A549 (cell line): ENCODE measurements at regions not wholly inside any gene's neighbourhood (a gene's known extent, or its start where the extent isn't known, plus 50 kb on each side); places are given as distances from the start of the nearest gene placed in this dataset.

Experiments used
- ATAC-seq, 2 experiments: fragments of 200-7000 bp in 1 of 2; fragments of >200 bp in 1 of 2; cut with Nextera tagmentation in 1 of 2; cut with Tn5 transposase in 1 of 2; 3 replicates each; pipeline versions ENCODE4 v1.8.0 to v1.9.1; 2018 to 2020; ENCODE audit warnings: mild to moderate bottlenecking in 1 of 2, moderate library complexity in 1 of 2
- CTCF ChIA-PET: fragments of 300-600 bp; sonication (Branson Sonifier 250); formaldehyde crosslinking; extraction: SDS; loops from one replicate; lab custom pipeline; 2021; ENCODE audit warnings: antibody characterized with exemption, inconsistent platforms; lab: Yijun Ruan, JAX
- POLR2A ChIA-PET: fragments of 350-600 bp; formaldehyde crosslinking; extraction: SDS; loops from one replicate; lab custom pipeline; 2021; ENCODE audit warnings: antibody characterized with exemption, inconsistent platforms; lab: Yijun Ruan, JAX
- DNase-seq, 2 experiments: peaks; one replicate each; pipeline versions ENCODE4 v3.0.0 to v3.0.0-alpha.2; 2011 to 2016; ENCODE audit warnings: low read depth in 1 of 2, low spot score in 1 of 2
- FAIRE-seq: peaks from 2 replicates; lab custom pipeline; 2011; peaks lifted over from hg19 to GRCh38; lab: Jason Lieb, UNC
- H3K27ac ChIP-seq, 2 experiments: fragments of >200 bp; sonication (Bioruptor Twin); formaldehyde crosslinking; 3 replicates each; pipeline ENCODE4 v1.5.1; 2016 to 2017
- H3K4me1 ChIP-seq: fragments of >200 bp; sonication (Bioruptor Twin); formaldehyde crosslinking; 3 replicates; pipeline ENCODE4 v1.6.1; 2016
- H3K4me2 ChIP-seq: fragments of >200 bp; sonication (Bioruptor Twin); formaldehyde crosslinking; 3 replicates; pipeline ENCODE4 v1.6.1; 2016
- H3K4me3 ChIP-seq: fragments of >200 bp; sonication (Bioruptor Twin); formaldehyde crosslinking; 3 replicates; pipeline ENCODE4 v1.5.1; 2016
- H3K9me3 ChIP-seq: fragments of >200 bp; sonication (Bioruptor Twin); formaldehyde crosslinking; 3 replicates; pipeline ENCODE4 v1.6.1; 2016
- BCL3 ChIP-seq: fragments of >200 bp; sonication (Bioruptor Twin); formaldehyde crosslinking; IDR thresholded peaks from 3 replicates; pipeline ENCODE4 v1.6.1; 2016
- BHLHE40 ChIP-seq: IDR thresholded peaks from 2 replicates; pipeline ENCODE4 v1.6.1; 2012; ENCODE audit warnings: low read depth, low read length, inconsistent platforms
- CHD2 ChIP-seq: fragments of 150-350 bp; IDR thresholded peaks from 2 replicates; pipeline ENCODE4 v1.6.1; 2014; ENCODE audit warnings: low read length; ENCODE audit not compliant: partially characterized antibody
- E2F6 ChIP-seq: IDR thresholded peaks from 2 replicates; pipeline ENCODE4 v1.6.1; 2012; ENCODE audit warnings: low read depth, borderline replicate concordance
- HMGXB4 ChIP-seq: fragments of 250-450 bp; sonication (Bioruptor Pico); IDR thresholded peaks from 2 replicates; pipeline ENCODE4 v1.5.0; 2021; ENCODE audit warnings: mild to moderate bottlenecking, moderate library complexity, borderline replicate concordance
- HOXB5 ChIP-seq: fragments of 250-450 bp; sonication (Bioruptor Pico); IDR thresholded peaks from 2 replicates; pipeline ENCODE4 v1.5.0; 2020; ENCODE audit warnings: mild to moderate bottlenecking, moderate library complexity
- KDM5A ChIP-seq: fragments of 200-600 bp; sonication (generic); IDR thresholded peaks from 2 replicates; pipeline ENCODE4 v1.6.1; 2016; ENCODE audit warnings: antibody characterized with exemption, mild to moderate bottlenecking
- MAZ ChIP-seq: fragments of 150-350 bp; IDR thresholded peaks from 2 replicates; pipeline ENCODE4 v1.6.1; 2014; ENCODE audit warnings: antibody characterized with exemption, low read depth, low read length, borderline replicate concordance
- NFE2L2 ChIP-seq: fragments of 150-350 bp; conservative IDR thresholded peaks from 2 replicates; pipeline ENCODE4 v1.6.1; 2014; ENCODE audit warnings: low read length
- NPAS2 ChIP-seq: fragments of 250-450 bp; sonication (Bioruptor Pico); IDR thresholded peaks from 2 replicates; pipeline ENCODE4 v1.8.0; 2022; ENCODE audit warnings: mild to moderate bottlenecking, moderate library complexity, borderline replicate concordance
- REST ChIP-seq: fragments of 200-600 bp; sonication (generic); IDR thresholded peaks from 2 replicates; pipeline ENCODE4 v1.6.1; 2016; ENCODE audit warnings: antibody characterized with exemption, mild to moderate bottlenecking, moderate library complexity
- RFX5 ChIP-seq: fragments of 450-650 bp; IDR thresholded peaks from 2 replicates; pipeline ENCODE4 v1.7.1; 2014; ENCODE audit warnings: antibody characterized with exemption, mild to moderate bottlenecking, moderate library complexity
- RNF2 ChIP-seq: fragments of 200-600 bp; sonication (generic); IDR thresholded peaks from 2 replicates; pipeline ENCODE4 v1.6.1; 2016; ENCODE audit warnings: low read depth, mild to moderate bottlenecking, antibody characterized with exemption, moderate library complexity, borderline replicate concordance
- SREBF2 ChIP-seq: fragments of 450-650 bp; IDR thresholded peaks from 2 replicates; pipeline ENCODE4 v1.6.1; 2014; ENCODE audit warnings: mild to moderate bottlenecking, moderate library complexity
- TFCP2L1 ChIP-seq: fragments of 250-450 bp; sonication (Bioruptor Pico); IDR thresholded peaks from 2 replicates; pipeline ENCODE4 v1.5.0; 2021; ENCODE audit warnings: mild to moderate bottlenecking
- TP53 ChIP-seq: fragments of 250-450 bp; sonication (Bioruptor Pico); IDR thresholded peaks from 2 replicates; pipeline ENCODE4 v1.5.0; 2021; ENCODE audit warnings: mild to moderate bottlenecking, moderate library complexity
- ZSCAN20 ChIP-seq: fragments of 250-450 bp; sonication (Bioruptor Pico); IDR thresholded peaks from 2 replicates; pipeline ENCODE4 v1.8.0; 2022; ENCODE audit warnings: mild to moderate bottlenecking, moderate library complexity
- WGBS: methylation state at CpG from one replicate; pipeline ENCODE4 v1.1.6; 2017; ENCODE audit errors: missing lambda C conversion rate; 5-methylcytosine and 5-hydroxymethylcytosine counted together
- TF ChIP-seq, protein P1 (sequence below): fragments of 150-350 bp; IDR thresholded peaks from 2 replicates; pipeline ENCODE4 v1.6.1; 2014; ENCODE audit warnings: low read depth, mild to moderate bottlenecking, low read length

GRCh38 chr2:240327566-240327965, 107.9 kb upstream of the GPC1 start:
- ATAC-seq (no peak), FAIRE-seq (no peak), DNase-seq (no peak)
- Histone ChIP-seq H3K4me1 (no peaks in the 10 kb centered on the region), H3K9me3 (0 out of 3 replicates have a peak, but pooled peaks cover 3% of the 10 kb centered on the region), H3K4me2 (no peak overlapping the region), H3K4me3 (no peak overlapping the region), H3K27ac (no peak overlapping the region)
- 84% methylated on average over 10 of the region's 10 CpGs for WGBS
- TF ChIP-seq SREBF2 (no peak), TP53 (CRISPR knock-in tag) (no peak), ZSCAN20 (CRISPR knock-in tag) (no peak), HMGXB4 (no peak), E2F6 (no peak), RNF2 (no peak), HOXB5 (CRISPR knock-in tag) (no peak)
- TF ChIP-seq, protein P1, sequence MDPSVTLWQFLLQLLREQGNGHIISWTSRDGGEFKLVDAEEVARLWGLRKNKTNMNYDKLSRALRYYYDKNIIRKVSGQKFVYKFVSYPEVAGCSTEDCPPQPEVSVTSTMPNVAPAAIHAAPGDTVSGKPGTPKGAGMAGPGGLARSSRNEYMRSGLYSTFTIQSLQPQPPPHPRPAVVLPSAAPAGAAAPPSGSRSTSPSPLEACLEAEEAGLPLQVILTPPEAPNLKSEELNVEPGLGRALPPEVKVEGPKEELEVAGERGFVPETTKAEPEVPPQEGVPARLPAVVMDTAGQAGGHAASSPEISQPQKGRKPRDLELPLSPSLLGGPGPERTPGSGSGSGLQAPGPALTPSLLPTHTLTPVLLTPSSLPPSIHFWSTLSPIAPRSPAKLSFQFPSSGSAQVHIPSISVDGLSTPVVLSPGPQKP: no peak
- CTCF ChIA-PET: interaction anchor here (0.6 to 1.2 kb wide), 3 partner anchors 15 to 318 kb away, joined by 3 to 5 read pairs (median 3); no protein-coding TSS in a partner anchor
- POLR2A ChIA-PET: no interaction called here

DNA sequence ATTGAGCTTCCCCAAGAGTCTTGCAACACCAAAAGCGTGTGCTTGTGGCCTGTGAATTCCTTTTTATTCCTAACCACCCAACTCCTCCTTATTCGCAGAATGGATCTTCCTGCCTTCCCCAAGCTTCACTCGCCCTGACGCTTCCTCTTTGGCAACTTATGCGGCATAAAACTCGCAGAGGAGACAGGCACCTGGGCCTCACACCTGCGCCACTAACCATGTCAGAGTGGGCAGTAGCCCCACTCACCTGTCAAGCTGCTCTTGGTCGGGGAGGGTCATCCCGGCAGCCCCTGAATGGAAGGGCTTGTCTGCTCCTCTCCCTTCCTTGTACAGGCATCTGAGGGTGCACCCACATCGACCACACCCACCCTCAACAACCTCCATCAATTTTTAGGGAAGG, 106.9 kb upstream of the GPC1 start:
- H3K4me1 ChIP-seq: no peaks in the 10 kb centered on the region
- 76% methylated on average over 10 of the region's 10 CpGs for WGBS
- no peak overlapping the region for H3K4me3 ChIP-seq
- DNase-seq (no peak), FAIRE-seq (no peak), ATAC-seq (no peak)
- POLR2A ChIA-PET: no interaction called here
- H3K4me2 ChIP-seq: no peak overlapping the region
- CTCF ChIA-PET: interaction anchor here (1.1 to 1.2 kb wide), 2 partner anchors 9 to 14 kb away, joined by 3 to 4 read pairs; no protein-coding TSS in a partner anchor
- H3K27ac ChIP-seq: no peak overlapping the region
- 0 out of 3 replicates have a peak, but pooled peaks cover 3% of the 10 kb centered on the region for H3K9me3 ChIP-seq
- TF ChIP-seq BHLHE40: no peak
- no peak for TF ChIP-seq E2F6
- no peak for TF ChIP-seq BCL3
- no peak for TF ChIP-seq RFX5
- TF ChIP-seq NPAS2 (CRISPR knock-in tag): no peak
- TF ChIP-seq HOXB5 (CRISPR knock-in tag): no peak
- no peak for TF ChIP-seq SREBF2
- TF ChIP-seq KDM5A: no peak
- no peak for TF ChIP-seq CHD2
- TF ChIP-seq NFE2L2: no peak

DNA sequence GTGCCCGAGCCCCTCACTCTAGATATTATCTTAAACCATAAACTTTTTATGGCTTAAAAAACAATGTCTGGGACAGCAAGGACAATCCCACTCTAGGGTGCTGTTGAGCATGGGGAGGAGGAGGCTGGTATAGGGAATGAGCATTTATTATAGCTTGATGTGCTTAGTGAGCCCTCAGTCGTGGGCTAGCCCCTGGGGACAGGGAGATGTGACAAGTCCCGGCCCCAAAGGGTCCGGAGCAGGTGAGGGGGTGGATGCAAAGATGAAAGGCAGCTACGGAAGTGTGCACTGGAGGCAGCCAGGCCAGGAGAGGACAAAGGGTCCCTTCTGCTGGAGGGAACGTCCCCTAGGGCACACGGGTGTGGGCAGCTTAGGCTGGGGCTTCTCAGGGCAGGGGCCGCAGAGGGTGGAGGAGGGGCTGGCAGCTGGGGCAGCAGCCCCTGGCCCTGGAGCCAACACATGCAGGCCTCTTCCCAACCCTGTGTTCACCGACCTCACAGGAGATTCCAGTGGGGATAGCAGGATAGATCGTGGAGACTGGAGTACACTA, 106.3 kb upstream of the GPC1 start:
- DNase-seq: no peak
- no peak overlapping the region for H3K4me2 ChIP-seq
- H3K4me3 ChIP-seq: no peak overlapping the region
- no peak for ATAC-seq
- WGBS: 56% methylated on average over 10 of the region's 10 CpGs
- ChIA-PET CTCF (interaction anchor here (1.1 kb wide), 1 partner anchor 10 kb away, joined by 4 read pairs; no protein-coding TSS in a partner anchor), POLR2A (no interaction called here)
- no peaks in the 10 kb centered on the region for H3K4me1 ChIP-seq
- no peak for TF ChIP-seq REST
- no peak for TF ChIP-seq TFCP2L1
- no peak for TF ChIP-seq MAZ
- no peak for TF ChIP-seq E2F6
- H3K9me3 ChIP-seq: 0 out of 3 replicates have a peak, but pooled peaks cover 3% of the 10 kb centered on the region
- FAIRE-seq: no peak
- H3K27ac ChIP-seq: no peak overlapping the region
